Inflammatory macrophage treated with lipopolysaccharide for 1 hour (primary cell): ENCODE measurements at regions not wholly inside any gene's neighbourhood (a gene's known extent, or its start where the extent isn't known, plus 50 kb on each side); places are given as distances from the start of the nearest gene placed in this dataset.
"Not testable (repeated sequence)": the region's sequence is repeated elsewhere in the genome, so short reads cannot be mapped to it uniquely, and the experiment has no call there.

Experiments
- DNase-seq, 2 donors: peaks; one replicate each; pipeline ENCODE4 v3.0.0-alpha.2; 2020 to 2022

GRCh38 chr6:4366635-4367395 is 231.4 kb upstream of the ECI2 start:
- DNase-seq = no peak

GRCh38 chr6:4365686-4366085 is 230.3 kb upstream of the ECI2 start:
- no peak for DNase-seq

DNA sequence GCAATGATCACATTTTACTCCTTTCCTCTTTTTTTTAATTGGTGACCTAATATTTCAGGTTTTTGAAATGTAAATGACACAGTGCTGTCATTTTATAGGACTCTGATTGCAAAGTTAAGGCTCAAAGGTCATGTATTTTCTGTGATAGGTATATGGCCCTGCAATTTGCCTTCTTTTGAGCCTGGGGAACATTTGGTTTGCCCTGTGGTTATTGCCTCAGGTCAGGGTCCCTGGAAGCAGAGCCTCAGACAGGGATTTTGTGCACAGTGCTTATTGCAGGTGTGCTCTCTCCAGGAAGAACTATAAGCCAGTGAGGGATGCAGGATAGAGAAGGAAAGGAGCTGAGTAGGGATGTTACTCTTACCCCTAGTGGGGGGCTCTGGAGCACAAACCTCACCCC is 229.3 kb upstream of the ECI2 start:
- DNase-seq = no peak

- DNase-seq = no peak
Measured at GRCh38 chr6:4364172-4364571, 228.8 kb upstream of the ECI2 start.

GRCh38 chr6:4363656-4364055 is 228.3 kb upstream of the ECI2 start:
- DNase-seq = peak in 1 of 2 donors; percentile 49

DNA sequence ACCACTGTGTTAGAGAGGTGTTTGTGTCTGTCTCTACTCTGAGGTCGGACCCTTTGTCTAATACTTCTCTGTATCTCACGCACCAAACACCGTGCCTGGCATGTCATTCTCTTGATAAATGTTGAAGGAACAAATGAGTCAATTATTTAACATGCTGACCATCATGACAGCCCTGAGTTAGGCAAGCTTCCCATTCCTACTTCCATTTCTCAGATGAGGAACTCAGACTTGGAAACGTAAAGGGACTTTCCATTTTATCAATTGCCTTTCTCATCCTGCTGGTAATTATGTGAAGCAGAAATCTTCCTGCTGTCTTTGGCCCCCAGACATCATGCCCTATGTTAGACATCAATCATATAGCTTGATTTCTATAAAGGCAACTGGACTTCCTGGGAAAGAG is 227.0 kb upstream of the ECI2 start:
- peak; percentile 82 to 96 for DNase-seq

- DNase-seq = no peak
Measured at GRCh38 chr6:4360920-4361319, 225.5 kb upstream of the ECI2 start.

DNA sequence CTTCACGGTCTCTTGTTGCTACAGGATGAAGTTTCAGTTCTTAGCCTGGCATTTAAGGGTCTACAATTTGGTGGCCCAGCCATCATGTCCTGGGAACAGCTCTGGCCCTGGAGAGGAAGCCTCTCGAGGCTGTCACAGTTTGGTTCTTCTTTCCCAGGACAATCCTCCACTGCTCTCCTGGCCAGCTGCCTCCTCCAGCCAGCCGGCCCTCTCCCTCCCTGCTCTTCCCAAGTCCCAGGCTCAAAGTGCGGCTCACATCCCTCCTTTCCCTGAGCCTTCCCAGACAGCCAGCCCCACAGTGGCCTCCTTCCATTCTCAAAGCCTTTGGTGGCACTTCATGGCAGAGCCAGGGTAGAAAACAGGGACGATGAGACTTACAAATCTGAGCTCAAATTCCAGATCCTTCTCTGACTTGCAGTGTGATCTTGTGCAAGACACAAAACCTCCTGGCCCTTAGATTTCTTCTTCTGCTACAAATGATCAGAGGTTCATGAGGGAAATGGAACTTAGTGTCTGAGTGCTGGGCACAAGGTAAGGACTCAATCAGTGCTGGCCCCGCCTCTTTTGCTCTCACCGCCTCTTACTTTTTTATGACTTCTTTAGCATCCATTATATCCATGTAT is 223.8 kb upstream of the ECI2 start:
- peak in 1 of 2 donors; percentile 67 for DNase-seq

DNA sequence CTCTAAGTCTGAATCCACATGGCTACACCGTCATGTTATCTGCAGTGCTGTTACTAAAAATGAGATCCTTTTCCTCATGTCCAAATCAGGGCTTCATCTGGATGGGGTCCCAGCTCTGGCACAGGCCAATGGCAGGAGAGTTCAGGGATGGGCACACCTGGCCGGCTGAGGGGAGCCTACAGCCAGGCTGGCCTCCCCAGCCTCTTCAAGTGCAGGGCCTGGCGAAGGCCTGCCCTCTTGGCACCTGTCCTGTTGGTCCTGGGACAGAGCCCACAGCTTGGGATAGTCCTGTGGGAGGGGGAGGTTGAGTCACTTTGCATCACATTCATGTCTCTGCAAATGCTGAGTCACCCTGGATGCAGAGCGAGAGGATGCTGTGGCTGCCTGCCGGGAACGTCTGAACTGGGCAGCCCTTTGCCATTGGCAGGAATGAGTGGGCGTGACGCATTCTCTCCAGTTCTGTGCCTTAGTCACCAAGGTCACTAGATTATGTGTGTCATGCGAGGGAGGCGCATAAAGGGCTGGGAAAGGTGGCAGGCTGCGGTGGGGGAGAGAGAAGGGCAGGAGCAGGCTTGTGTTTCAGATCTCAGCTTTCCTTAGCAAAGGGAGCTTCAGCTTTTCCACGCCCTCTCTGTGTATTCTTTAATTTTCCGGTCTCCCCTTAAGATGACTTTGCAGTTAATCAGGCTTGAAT is 223.2 kb upstream of the ECI2 start:
- peak; percentile 67 to 95 for DNase-seq

- DNase-seq = not testable (repeated sequence)
Measured at GRCh38 chr6:4357660-4358152, 222.3 kb upstream of the ECI2 start.

- DNase-seq = no peak
Measured at GRCh38 chr6:4356899-4357659, 221.7 kb upstream of the ECI2 start.

DNA sequence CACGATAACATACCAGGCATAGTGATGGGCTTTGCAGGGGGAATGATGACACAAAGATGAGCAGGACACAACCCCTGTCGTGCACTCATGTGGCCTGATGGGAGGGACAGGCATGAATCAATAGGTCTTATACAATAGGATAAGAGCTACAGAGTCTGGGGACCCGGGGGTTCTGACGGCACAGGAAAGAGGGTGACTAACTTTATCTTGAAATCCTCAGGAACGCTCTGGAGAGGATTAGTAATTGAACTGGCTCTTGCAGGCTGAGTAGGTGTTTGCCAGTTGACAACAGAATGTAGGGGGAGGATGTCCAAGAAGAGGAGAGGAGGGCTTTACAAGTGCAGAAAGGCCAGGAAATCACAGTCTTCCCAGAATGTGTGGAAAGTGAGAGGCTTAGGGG is 219.9 kb upstream of the ECI2 start:
- peak in 1 of 2 donors; percentile 43 for DNase-seq

DNA sequence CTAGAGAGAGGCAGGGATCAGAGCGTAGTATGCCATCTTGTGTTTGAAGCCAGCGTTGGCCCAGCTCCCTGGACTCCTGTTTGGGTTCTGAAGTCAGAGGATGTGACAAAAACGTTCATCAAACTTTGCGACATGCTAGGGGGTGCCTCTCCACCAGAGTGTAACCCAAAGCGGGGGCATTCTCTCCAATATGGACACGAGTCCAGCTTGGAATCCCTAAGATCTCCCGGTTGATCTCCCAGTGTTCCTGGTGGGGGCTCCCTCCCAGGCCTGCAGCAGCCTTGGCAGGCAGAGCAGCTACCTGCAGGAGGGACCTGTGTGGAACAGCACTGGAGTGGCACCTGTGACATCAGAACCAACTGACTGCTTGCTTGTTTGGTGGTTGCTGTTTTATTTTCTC is 218.8 kb upstream of the ECI2 start:
- no peak for DNase-seq

GRCh38 chr6:4352731-4353130 is 217.4 kb upstream of the ECI2 start:
- DNase-seq = no peak

GRCh38 chr6:4352322-4352669 is 216.9 kb upstream of the ECI2 start:
- DNase-seq = no peak

DNA sequence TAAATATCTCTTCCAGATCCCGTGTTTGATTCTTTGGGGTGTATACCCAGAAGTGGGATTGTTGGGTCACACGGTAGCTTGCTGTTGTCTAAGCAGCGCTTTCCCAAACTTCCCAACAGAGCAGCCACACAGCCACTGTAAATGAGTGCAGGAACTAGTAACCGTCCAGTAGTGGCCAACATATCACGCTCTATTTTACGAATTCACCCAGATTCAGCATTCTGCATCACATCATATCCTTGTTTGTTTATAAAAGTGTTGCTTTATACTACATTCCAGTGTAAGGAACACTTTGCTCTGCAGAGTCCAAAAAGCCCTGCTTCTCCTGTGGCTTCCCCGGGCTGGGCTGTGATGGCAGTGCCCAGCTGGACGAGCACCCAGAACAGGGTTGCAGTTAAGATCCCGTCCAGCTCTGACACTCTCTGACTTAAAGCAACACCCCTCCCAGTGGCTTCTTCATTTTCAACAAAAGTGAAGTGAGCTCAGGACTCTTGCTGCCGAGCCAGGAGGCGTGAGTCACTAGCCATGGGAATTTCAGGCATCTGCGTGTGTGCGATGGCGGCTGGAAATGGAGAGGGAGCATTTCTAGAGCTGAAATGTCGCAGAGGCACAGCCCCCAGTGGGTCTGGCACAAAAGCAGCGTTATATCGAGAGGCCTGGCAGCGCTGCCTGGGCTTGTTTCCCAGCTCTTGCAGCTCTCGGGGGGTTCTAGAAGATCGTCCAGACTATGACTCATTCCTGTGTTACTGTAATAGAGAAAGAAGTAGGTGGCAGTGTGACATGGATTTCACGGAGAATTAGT is 216.3 kb upstream of the ECI2 start:
- peak; percentile 25 to 74 for DNase-seq

DNA sequence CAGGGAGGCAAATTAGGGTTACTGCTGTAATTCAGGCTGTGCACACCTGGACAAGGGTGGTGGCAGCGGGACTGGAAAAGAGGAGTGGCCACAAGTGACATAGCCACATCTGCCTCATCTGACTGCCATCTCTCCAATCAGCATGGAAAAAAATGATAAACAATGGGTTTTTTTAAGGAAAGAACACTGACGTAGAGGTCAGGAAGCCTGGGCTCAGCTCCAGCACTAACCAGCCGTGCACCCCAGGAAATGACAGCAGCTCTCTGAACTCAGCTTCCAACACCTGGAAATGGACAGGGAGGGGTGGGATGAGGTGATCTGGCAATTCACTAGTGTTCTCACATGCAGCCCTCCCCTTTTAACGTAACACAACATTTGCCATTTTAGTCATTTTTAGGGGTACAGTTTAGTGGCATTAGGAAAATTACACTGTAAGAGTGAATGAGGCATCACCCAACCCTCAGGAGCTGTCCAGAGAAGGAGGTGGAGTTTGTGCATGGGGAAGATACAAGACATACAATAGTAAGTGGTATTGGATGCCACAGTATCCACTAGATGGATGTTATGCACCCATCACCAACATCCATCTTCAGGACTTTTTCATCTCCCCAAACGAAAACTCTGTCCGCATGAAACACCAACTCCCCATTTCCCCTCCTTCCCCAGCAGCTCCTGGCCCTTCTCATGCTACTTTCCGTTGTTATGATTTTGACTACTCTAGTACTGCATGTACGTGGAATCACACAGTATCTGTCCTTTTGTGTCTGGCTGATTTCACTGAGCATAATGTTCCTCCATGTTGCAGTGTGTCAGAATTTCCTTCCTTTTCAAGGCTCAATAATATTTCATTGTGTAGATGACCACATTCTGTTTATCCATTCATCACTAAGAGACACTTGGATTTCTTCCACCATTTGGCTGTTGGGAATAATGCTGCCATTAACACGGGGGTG is 215.5 kb upstream of the ECI2 start:
- DNase-seq = no peak

GRCh38 chr6:4349931-4350330 is 214.6 kb upstream of the ECI2 start:
- no peak for DNase-seq

DNA sequence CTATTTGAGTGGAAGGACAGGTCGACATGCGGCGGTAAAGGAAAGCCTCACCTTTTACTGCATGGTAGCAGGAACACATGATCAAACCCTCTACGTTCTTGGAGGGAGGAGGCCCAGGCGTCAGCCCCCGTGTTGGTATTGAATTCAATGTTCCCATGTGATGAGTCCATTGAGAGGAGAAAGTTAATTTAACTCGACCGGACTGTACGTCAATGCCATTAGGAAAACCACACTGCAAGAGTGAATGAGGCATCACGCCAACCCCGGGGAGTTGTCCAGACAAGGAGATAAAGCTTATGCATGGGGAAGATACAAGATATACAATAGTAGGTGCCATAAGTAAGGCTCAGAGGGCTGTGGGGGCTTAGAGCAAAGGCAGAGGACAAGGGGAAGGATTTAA is 213.9 kb upstream of the ECI2 start:
- no peak for DNase-seq

GRCh38 chr6:4348462-4349112 is 213.2 kb upstream of the ECI2 start:
- peak in 1 of 2 donors; percentile 61 for DNase-seq

- DNase-seq = no peak
Measured at GRCh38 chr6:4347877-4348276, 212.5 kb upstream of the ECI2 start.
